ENCODE measurements at regions not wholly inside any gene's neighbourhood (a gene's known extent, or its start where the extent isn't known, plus 50 kb on each side); places are given as distances from the start of the nearest gene placed in this dataset.

DNA sequence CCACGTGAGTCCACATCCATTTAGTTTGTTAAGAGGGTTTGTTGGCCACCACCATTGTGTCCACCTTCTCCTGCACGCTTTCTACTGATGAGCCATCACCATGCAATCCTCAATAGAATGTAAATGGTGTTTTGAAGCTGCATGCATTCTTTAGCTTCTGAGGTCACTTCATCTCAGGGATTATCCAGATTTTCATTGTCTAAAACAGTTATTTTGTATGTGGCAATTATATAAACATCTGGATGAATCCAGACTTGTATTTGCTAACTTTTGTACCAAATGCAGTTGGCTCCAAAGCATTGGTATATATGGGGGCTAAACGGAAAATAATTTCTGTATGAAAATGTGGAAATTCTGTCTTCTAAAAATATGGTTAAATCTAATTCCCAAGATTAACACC is 231.2 kb upstream of the ARID1B start:
- H3K9me3 Mint-ChIP-seq (ENCODE audit: unreplicated experiment): no peaks in the 10 kb centered on the region

DNA sequence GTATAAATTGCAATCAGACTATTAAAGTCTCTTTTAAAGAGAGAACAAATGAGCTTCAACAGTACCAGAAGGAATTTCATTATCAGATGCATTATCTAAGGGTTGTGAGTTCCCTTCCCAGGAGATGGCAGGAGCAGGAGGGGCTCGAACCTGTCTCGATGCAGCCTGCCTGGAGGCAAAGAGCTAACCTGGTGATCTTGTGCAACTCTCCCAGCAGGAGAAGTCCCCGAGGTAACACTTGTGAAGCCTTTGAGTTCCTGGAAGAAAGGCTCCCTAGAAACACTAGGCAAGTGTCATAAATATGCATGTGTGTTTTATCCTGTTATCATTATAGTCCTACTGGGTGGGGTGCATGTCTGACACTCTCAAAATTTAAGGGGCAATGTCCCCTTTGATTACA is 232.2 kb upstream of the ARID1B start:
- Mint-ChIP-seq H3K36me3 (ENCODE audit: unreplicated experiment) (peaks cover 5% of the 10 kb centered on the region), H3K4me1 (ENCODE audit: low read depth, unreplicated experiment) (no peaks in the 10 kb centered on the region), H3K9me3 (ENCODE audit: unreplicated experiment) (no peaks in the 10 kb centered on the region), H3K27me3 (ENCODE audit: unreplicated experiment) (peaks cover 4% of the 10 kb centered on the region), H3K4me3 (ENCODE audit: unreplicated experiment) (no peak overlapping the region), H3K27ac (ENCODE audit: unreplicated experiment) (no peak overlapping the region)
- TF ChIP-seq, protein P1, sequence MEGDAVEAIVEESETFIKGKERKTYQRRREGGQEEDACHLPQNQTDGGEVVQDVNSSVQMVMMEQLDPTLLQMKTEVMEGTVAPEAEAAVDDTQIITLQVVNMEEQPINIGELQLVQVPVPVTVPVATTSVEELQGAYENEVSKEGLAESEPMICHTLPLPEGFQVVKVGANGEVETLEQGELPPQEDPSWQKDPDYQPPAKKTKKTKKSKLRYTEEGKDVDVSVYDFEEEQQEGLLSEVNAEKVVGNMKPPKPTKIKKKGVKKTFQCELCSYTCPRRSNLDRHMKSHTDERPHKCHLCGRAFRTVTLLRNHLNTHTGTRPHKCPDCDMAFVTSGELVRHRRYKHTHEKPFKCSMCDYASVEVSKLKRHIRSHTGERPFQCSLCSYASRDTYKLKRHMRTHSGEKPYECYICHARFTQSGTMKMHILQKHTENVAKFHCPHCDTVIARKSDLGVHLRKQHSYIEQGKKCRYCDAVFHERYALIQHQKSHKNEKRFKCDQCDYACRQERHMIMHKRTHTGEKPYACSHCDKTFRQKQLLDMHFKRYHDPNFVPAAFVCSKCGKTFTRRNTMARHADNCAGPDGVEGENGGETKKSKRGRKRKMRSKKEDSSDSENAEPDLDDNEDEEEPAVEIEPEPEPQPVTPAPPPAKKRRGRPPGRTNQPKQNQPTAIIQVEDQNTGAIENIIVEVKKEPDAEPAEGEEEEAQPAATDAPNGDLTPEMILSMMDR (IDR thresholded peaks at IDR 0.05; ENCODE audit: partially characterized antibody, unreplicated experiment): no peak
- DNase-seq: no peak

More for the DNA sequence above, 231.2 kb upstream of the ARID1B start:
- TF ChIP-seq, protein P1 (IDR thresholded peaks at IDR 0.05; ENCODE audit: partially characterized antibody, unreplicated experiment): no peak
- H3K4me1 Mint-ChIP-seq (ENCODE audit: low read depth, unreplicated experiment): peaks cover 1% of the 10 kb centered on the region
- no peak overlapping the region for H3K27ac Mint-ChIP-seq (ENCODE audit: unreplicated experiment)
- H3K4me3 Mint-ChIP-seq (ENCODE audit: unreplicated experiment): no peak overlapping the region
- peaks cover 5% of the 10 kb centered on the region for H3K36me3 Mint-ChIP-seq (ENCODE audit: unreplicated experiment)
- no peak for DNase-seq
- H3K27me3 Mint-ChIP-seq (ENCODE audit: unreplicated experiment): peaks cover 2% of the 10 kb centered on the region

DNA sequence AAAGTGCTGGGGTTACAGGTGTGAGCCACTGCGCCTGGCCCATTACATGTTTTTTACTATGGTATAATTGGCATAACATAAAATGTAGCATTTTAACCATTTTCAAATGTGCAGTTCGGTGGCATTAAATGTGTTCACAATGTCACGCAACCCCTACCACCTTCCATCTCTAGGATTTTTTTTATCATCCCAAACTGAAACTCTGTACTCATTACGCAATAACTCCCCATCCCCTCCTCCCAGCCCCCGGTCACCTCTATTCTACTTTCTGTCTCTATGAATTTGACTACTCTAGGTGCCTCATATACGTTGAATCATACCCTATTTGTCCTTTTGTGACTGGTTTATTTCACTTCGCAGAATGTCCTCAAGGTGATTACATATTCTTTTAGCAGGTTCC is 233.1 kb upstream of the ARID1B start:
- no peak for DNase-seq
- Mint-ChIP-seq H3K4me3 (ENCODE audit: unreplicated experiment) (no peak overlapping the region), H3K27me3 (ENCODE audit: unreplicated experiment) (peaks cover 4% of the 10 kb centered on the region), H3K27ac (ENCODE audit: unreplicated experiment) (no peak overlapping the region), H3K9me3 (ENCODE audit: unreplicated experiment) (no peaks in the 10 kb centered on the region), H3K4me1 (ENCODE audit: low read depth, unreplicated experiment) (no peaks in the 10 kb centered on the region), H3K36me3 (ENCODE audit: unreplicated experiment) (peaks cover 5% of the 10 kb centered on the region)
- TF ChIP-seq, protein P1 (IDR thresholded peaks at IDR 0.05; ENCODE audit: partially characterized antibody, unreplicated experiment): no peak

- Mint-ChIP-seq H3K36me3 (ENCODE audit: unreplicated experiment) (peaks cover 5% of the 10 kb centered on the region), H3K9me3 (ENCODE audit: unreplicated experiment) (no peaks in the 10 kb centered on the region), H3K4me1 (ENCODE audit: low read depth, unreplicated experiment) (no peaks in the 10 kb centered on the region), H3K27me3 (ENCODE audit: unreplicated experiment) (peaks cover 4% of the 10 kb centered on the region), H3K4me3 (ENCODE audit: unreplicated experiment) (no peak overlapping the region), H3K27ac (ENCODE audit: unreplicated experiment) (no peak overlapping the region)
- TF ChIP-seq, protein P1 (IDR thresholded peaks at IDR 0.05; ENCODE audit: partially characterized antibody, unreplicated experiment): no peak
- DNase-seq: no peak
These were observed 233.7 kb upstream of the ARID1B start for GRCh38 chr6:156543431-156543830.

GRCh38 chr6:156538875-156539660 is 238.1 kb upstream of the ARID1B start:
- TF ChIP-seq, protein P1 (IDR thresholded peaks at IDR 0.05; ENCODE audit: partially characterized antibody, unreplicated experiment): no peak
- Mint-ChIP-seq H3K27ac (ENCODE audit: unreplicated experiment) (no peak overlapping the region), H3K4me3 (ENCODE audit: unreplicated experiment) (no peak overlapping the region), H3K4me1 (ENCODE audit: low read depth, unreplicated experiment) (no peaks in the 10 kb centered on the region), H3K27me3 (ENCODE audit: unreplicated experiment) (peaks cover 2% of the 10 kb centered on the region), H3K36me3 (ENCODE audit: unreplicated experiment) (peaks cover 5% of the 10 kb centered on the region), H3K9me3 (ENCODE audit: unreplicated experiment) (no peaks in the 10 kb centered on the region)
- no peak for DNase-seq
